Mesenchymal stem cell (in vitro differentiated cells and primary cell): ENCODE measurements at regions not wholly inside any gene's neighbourhood (a gene's known extent, or its start where the extent isn't known, plus 50 kb on each side); places are given as distances from the start of the nearest gene placed in this dataset.

Experiments
- DNase-seq: peaks from one replicate; pipeline ENCODE4 v3.0.0-alpha.2; 2013
- H2AFZ ChIP-seq: one replicate; pipeline ENCODE4 v1.6.1; 2013; ENCODE audit warnings: low read depth, mild to moderate bottlenecking, control low read depth, inconsistent platforms, low read length, moderate library complexity
- H2AK5ac ChIP-seq: 2 replicates; pipeline ENCODE4 v1.6.1; 2013; ENCODE audit warnings: low read length, moderate library complexity, mild to moderate bottlenecking, inconsistent platforms; ENCODE audit not compliant: severe bottlenecking
- H2BK120ac ChIP-seq: one replicate; pipeline ENCODE4 v1.6.1; 2013; ENCODE audit warnings: low read depth, mild to moderate bottlenecking, inconsistent platforms, low read length, moderate library complexity
- H2BK12ac ChIP-seq, 2 experiments: one replicate each; pipeline ENCODE4 v1.6.1; 2013; ENCODE audit warnings: inconsistent platforms in 2 of 2, low read length in 2 of 2, mild to moderate bottlenecking in 2 of 2, moderate library complexity in 2 of 2, control low read depth in 1 of 2
- H2BK15ac ChIP-seq: one replicate; pipeline ENCODE4 v1.6.1; 2013; ENCODE audit warnings: mild to moderate bottlenecking, low read depth, inconsistent platforms; ENCODE audit not compliant: poor library complexity, severe bottlenecking
- H2BK5ac ChIP-seq: 2 replicates; pipeline ENCODE4 v1.6.1; 2013; ENCODE audit warnings: low read depth, mild to moderate bottlenecking, low read length, control low read depth, inconsistent platforms; ENCODE audit not compliant: poor library complexity, severe bottlenecking
- H3K14ac ChIP-seq, 2 experiments: one replicate each; pipeline ENCODE4 v1.6.1; 2013; ENCODE audit warnings: inconsistent platforms in 2 of 2, low read length in 2 of 2, control low read depth in 1 of 2, mild to moderate bottlenecking in 1 of 2, moderate library complexity in 1 of 2
- H3K18ac ChIP-seq, 2 experiments: one replicate each; pipeline ENCODE4 v1.6.1; 2013; ENCODE audit warnings: inconsistent platforms in 2 of 2, low read length in 2 of 2, control low read depth in 1 of 2, low read depth in 1 of 2, mild to moderate bottlenecking in 1 of 2
- H3K23ac ChIP-seq, 2 experiments: one replicate each; pipeline ENCODE4 v1.6.1; 2013; ENCODE audit warnings: inconsistent platforms in 2 of 2, low read length in 2 of 2, mild to moderate bottlenecking in 2 of 2, moderate library complexity in 2 of 2, control low read depth in 1 of 2
- H3K27ac ChIP-seq: 2 replicates; pipeline ENCODE4 v1.5.1; 2013; ENCODE audit warnings: mild to moderate bottlenecking, moderate library complexity, low read length, control low read depth, inconsistent platforms; ENCODE audit not compliant: poor library complexity, severe bottlenecking
- H3K27me3 ChIP-seq, 2 experiments: 2 replicates each; pipeline versions ENCODE4 v1.6.1 to v1.7.0; 2013; ENCODE audit warnings: low read length in 2 of 2, mild to moderate bottlenecking in 2 of 2, moderate library complexity in 2 of 2, control low read depth in 1 of 2, inconsistent platforms in 1 of 2; ENCODE audit not compliant: control insufficient read depth in 1 of 2, insufficient read depth in 1 of 2
- H3K36me3 ChIP-seq, 2 experiments: 2 replicates each; pipeline versions ENCODE4 v1.6.1 to v1.7.0; 2013; ENCODE audit warnings: low read length in 2 of 2, control low read depth in 1 of 2, inconsistent platforms in 1 of 2, low read depth in 1 of 2, mild to moderate bottlenecking in 1 of 2; ENCODE audit not compliant: insufficient read depth in 2 of 2, control insufficient read depth in 1 of 2
- H3K4ac ChIP-seq, 2 experiments: one replicate each; pipeline ENCODE4 v1.6.1; 2013; ENCODE audit warnings: inconsistent platforms in 2 of 2, low read length in 2 of 2, mild to moderate bottlenecking in 2 of 2, moderate library complexity in 2 of 2, control low read depth in 1 of 2, low read depth in 1 of 2
- H3K4me1 ChIP-seq: 2 replicates; pipeline ENCODE4 v1.6.1; 2013; ENCODE audit warnings: low read depth, low read length, control low read depth; ENCODE audit not compliant: control insufficient read depth, insufficient read depth
- H3K4me2 ChIP-seq: 2 replicates; pipeline ENCODE4 v1.6.1; 2013; ENCODE audit warnings: low read length, mild to moderate bottlenecking, inconsistent platforms; ENCODE audit not compliant: poor library complexity, severe bottlenecking
- H3K4me3 ChIP-seq, 2 experiments: 2 replicates each; pipeline versions ENCODE4 v1.5.1 to v1.7.0; 2013; ENCODE audit warnings: low read length in 2 of 2, mild to moderate bottlenecking in 2 of 2, control low read depth in 1 of 2, low read depth in 1 of 2; ENCODE audit not compliant: insufficient read depth in 1 of 2
- H3K79me1 ChIP-seq: replicated peaks from 2 replicates; pipeline ENCODE4 v1.6.1; 2013; ENCODE audit warnings: mild to moderate bottlenecking, control low read depth, low read length, inconsistent platforms; ENCODE audit not compliant: poor library complexity, severe bottlenecking
- H3K9ac ChIP-seq: 2 replicates; pipeline ENCODE4 v1.7.0; 2013; ENCODE audit warnings: mild to moderate bottlenecking, low read length, moderate library complexity
- H3K9me3 ChIP-seq: 2 replicates; pipeline ENCODE4 v1.7.0; 2013; ENCODE audit warnings: mild to moderate bottlenecking, low read length; ENCODE audit not compliant: control insufficient read depth
- H4K8ac ChIP-seq: one replicate; pipeline ENCODE4 v1.6.1; 2013; ENCODE audit warnings: inconsistent platforms, mild to moderate bottlenecking, low read length, moderate library complexity
- H4K91ac ChIP-seq: one replicate; pipeline ENCODE4 v1.6.1; 2013; ENCODE audit warnings: mild to moderate bottlenecking, low read length, inconsistent platforms
- WGBS: methylation state at CpG from one replicate; pipeline ENCODE4 v1.1.7; 2013; ENCODE audit warnings: mixed read lengths; 5-methylcytosine and 5-hydroxymethylcytosine counted together

DNA sequence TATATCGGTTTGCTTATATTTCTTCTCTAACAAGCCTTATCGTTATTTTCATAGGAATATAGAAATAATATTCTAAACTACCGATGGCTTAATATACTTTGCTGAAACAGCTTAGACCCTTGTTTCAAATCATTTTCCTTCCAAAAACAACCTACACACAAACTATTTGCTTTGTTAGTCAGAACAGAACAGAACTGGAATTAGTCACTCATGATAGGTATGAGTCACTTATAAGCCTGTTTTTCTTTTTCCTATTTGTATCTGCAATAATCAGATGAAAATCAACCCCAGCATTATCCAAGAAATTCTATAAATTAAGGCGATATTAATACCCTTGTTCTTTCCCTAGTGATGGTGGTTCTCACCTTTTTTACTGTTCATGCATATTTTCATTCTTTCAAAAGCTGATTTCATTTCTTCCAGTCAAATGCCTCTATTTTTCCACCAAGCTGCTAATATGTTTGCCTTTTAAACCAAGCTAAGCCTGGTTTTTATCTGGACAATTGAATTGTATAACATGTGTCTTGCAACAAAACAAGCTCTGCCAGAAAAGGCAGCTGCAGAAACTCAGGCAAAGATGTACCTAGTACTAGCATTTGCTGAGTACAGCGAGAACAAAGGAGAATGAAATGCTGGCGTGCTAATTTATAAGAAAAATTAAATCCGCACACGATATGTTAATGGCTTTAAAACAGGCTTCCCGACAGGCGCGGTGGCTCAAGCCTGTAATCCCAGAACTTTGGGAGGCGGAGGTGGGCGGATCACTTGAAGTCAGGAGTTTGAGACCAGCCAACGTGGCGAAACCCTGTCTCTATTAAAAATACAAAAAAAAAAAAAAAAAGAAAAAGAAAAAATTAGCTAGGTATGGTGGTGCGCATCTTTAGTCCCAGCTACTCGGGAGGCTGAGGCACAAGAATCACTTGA, 1418.2 kb downstream of the AACS start:
- DNase-seq, result no peak
- H3K18ac ChIP-seq, result no peak overlapping the region
- H2BK120ac ChIP-seq, result no peak overlapping the region
- H2AFZ ChIP-seq, result no peak overlapping the region
- no peaks in the 10 kb centered on the region for H3K79me1 ChIP-seq
- H4K91ac ChIP-seq, result no peak overlapping the region
- WGBS, result 87% methylated on average over 13 of the region's 17 CpGs
- no peak overlapping the region for H2BK15ac ChIP-seq
- H4K8ac ChIP-seq, result no peak overlapping the region
- H3K9ac ChIP-seq, result peak overlapping the region; percentile 76
- no peaks in the 10 kb centered on the region for H3K4me1 ChIP-seq
- H2AK5ac ChIP-seq, result no peak overlapping the region
- no peak overlapping the region for H3K23ac ChIP-seq
- no peak overlapping the region for H3K4me2 ChIP-seq
- H3K27me3 ChIP-seq, result no peaks in the 10 kb centered on the region
- H2BK5ac ChIP-seq, result no peak overlapping the region
- H3K4me3 ChIP-seq, result peak overlapping the region in 1 of 2 experiments; percentile 26
- H3K9me3 ChIP-seq, result no peaks in the 10 kb centered on the region
- no peaks in the 10 kb centered on the region for H3K36me3 ChIP-seq
- no peak overlapping the region for H3K4ac ChIP-seq
- H3K27ac ChIP-seq, result no peak overlapping the region
- H2BK12ac ChIP-seq, result no peak overlapping the region
- H3K14ac ChIP-seq, result no peak overlapping the region

DNA sequence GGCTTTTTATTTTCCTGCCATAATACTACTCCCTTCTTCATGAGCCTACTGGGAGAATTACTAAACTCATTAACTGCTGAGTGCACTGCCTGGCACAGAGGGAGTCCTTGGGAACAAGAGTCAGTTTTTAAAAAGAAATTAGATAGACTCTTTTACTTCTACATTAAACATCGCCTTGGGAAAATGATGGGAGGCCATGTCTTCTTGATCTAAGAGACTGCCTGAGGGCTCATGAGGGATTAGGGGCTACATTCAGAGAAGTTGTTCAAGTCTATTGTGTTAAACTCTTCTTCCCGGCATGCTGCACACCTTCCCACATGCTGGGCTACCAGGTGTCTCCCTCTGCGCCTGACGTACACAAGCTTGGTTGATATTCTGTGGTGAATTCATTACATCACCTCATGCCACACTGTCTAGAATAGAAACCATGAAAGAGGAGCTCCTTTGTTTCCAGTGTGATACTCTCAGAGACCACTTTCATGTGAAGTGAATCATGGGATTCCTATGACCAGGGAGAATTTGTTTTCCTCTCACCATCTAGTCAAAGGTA, 1422.3 kb downstream of the AACS start:
- H3K4me1 ChIP-seq, result no peaks in the 10 kb centered on the region
- H3K4me2 ChIP-seq, result no peak overlapping the region
- H3K18ac ChIP-seq, result no peak overlapping the region
- no peak overlapping the region for H4K8ac ChIP-seq
- H2BK120ac ChIP-seq, result no peak overlapping the region
- no peak overlapping the region for H3K9ac ChIP-seq
- H2BK12ac ChIP-seq, result no peak overlapping the region
- H3K36me3 ChIP-seq, result no peaks in the 10 kb centered on the region
- no peak overlapping the region for H4K91ac ChIP-seq
- WGBS, result 69% methylated on average over 4 of the region's 4 CpGs
- H2AFZ ChIP-seq, result no peak overlapping the region
- H2BK15ac ChIP-seq, result no peak overlapping the region
- no peak overlapping the region for H3K27ac ChIP-seq
- peaks cover 6% of the 10 kb centered on the region for H3K9me3 ChIP-seq
- H2AK5ac ChIP-seq, result no peak overlapping the region
- H3K79me1 ChIP-seq, result no peaks in the 10 kb centered on the region
- H3K4ac ChIP-seq, result no peak overlapping the region
- H3K4me3 ChIP-seq, result no peak overlapping the region
- H3K14ac ChIP-seq, result no peak overlapping the region
- H2BK5ac ChIP-seq, result no peak overlapping the region
- no peak for DNase-seq
- no peak overlapping the region for H3K23ac ChIP-seq
- no peaks in the 10 kb centered on the region for H3K27me3 ChIP-seq

- H3K4me3 ChIP-seq, result no peak overlapping the region
- H3K18ac ChIP-seq, result no peak overlapping the region
- no peak for DNase-seq
- H2BK5ac ChIP-seq, result no peak overlapping the region
- H3K79me1 ChIP-seq, result no peaks in the 10 kb centered on the region
- H4K8ac ChIP-seq, result no peak overlapping the region
- H3K9ac ChIP-seq, result no peak overlapping the region
- H3K27ac ChIP-seq, result no peak overlapping the region
- H2BK15ac ChIP-seq, result no peak overlapping the region
- no peaks in the 10 kb centered on the region for H3K36me3 ChIP-seq
- no peak overlapping the region for H3K14ac ChIP-seq
- H2BK12ac ChIP-seq, result no peak overlapping the region
- no peak overlapping the region for H3K23ac ChIP-seq
- no peak overlapping the region for H2AFZ ChIP-seq
- H3K4me1 ChIP-seq, result no peaks in the 10 kb centered on the region
- 63% methylated on average over 3 of the region's 3 CpGs for WGBS
- H2BK120ac ChIP-seq, result no peak overlapping the region
- H3K4me2 ChIP-seq, result no peak overlapping the region
- H4K91ac ChIP-seq, result no peak overlapping the region
- H2AK5ac ChIP-seq, result no peak overlapping the region
- H3K9me3 ChIP-seq, result peaks cover 6% of the 10 kb centered on the region
- no peaks in the 10 kb centered on the region for H3K27me3 ChIP-seq
- no peak overlapping the region for H3K4ac ChIP-seq
Observed at GRCh38 chr12:126488806-126489205, 1423.6 kb downstream of the AACS start.

DNA sequence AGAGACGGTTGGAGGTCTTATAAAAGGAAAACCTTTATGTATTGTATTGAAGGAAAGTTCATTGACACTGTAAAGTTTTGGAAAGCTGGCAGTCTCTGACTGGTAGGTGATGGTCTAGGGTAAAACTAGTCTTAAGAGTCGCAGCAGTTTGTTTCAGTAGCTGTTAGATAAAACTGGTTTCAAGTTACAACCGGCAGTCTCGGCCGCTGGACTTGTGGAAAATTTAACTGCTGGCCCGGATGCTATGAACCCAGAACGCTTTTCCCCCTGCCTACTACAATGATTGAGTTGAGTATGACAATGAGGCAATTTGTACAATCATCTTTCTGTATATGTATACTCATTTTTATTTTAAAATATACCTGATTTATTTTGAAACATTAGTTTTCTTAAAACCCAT, 1426.9 kb downstream of the AACS start:
- no peaks in the 10 kb centered on the region for H3K36me3 ChIP-seq
- no peak overlapping the region for H3K4ac ChIP-seq
- H4K8ac ChIP-seq, result no peak overlapping the region
- no peak overlapping the region for H2AFZ ChIP-seq
- H2BK5ac ChIP-seq, result no peak overlapping the region
- no peak overlapping the region for H2BK15ac ChIP-seq
- no peak overlapping the region for H3K9ac ChIP-seq
- no peak overlapping the region for H3K4me3 ChIP-seq
- H3K27me3 ChIP-seq, result no peaks in the 10 kb centered on the region
- no peak overlapping the region for H3K23ac ChIP-seq
- H3K9me3 ChIP-seq, result peaks cover 9% of the 10 kb centered on the region
- no peak overlapping the region for H2AK5ac ChIP-seq
- 57% methylated on average over 3 of the region's 7 CpGs for WGBS
- no peak overlapping the region for H2BK120ac ChIP-seq
- no peaks in the 10 kb centered on the region for H3K4me1 ChIP-seq
- H3K79me1 ChIP-seq, result no peaks in the 10 kb centered on the region
- H3K18ac ChIP-seq, result no peak overlapping the region
- H3K4me2 ChIP-seq, result no peak overlapping the region
- no peak overlapping the region for H3K27ac ChIP-seq
- H4K91ac ChIP-seq, result no peak overlapping the region
- H3K14ac ChIP-seq, result no peak overlapping the region
- no peak overlapping the region for H2BK12ac ChIP-seq
- DNase-seq, result no peak
